Activated CD8-positive, alpha-beta memory T cell treated with anti-CD3 and anti-CD28 coated beads, Interleukin-2, amount 50 U/mL, for 48 hours (primary cell): ENCODE measurements at regions not wholly inside any gene's neighbourhood (a gene's known extent, or its start where the extent isn't known, plus 50 kb on each side); places are given as distances from the start of the nearest gene placed in this dataset.
"Not testable (repeated sequence)": the region's sequence is repeated elsewhere in the genome, so short reads cannot be mapped to it uniquely, and the experiment has no call there.

ENCODE experiments used
- DNase-seq: peaks from one replicate; pipeline ENCODE4 v3.0.0-alpha.2; 2020

GRCh38 chr2:106004851-106005250, 189.2 kb downstream of the UXS1 start:
- no peak for DNase-seq

GRCh38 chr2:105999211-105999989, 194.7 kb downstream of the UXS1 start:
- DNase-seq: no peak

- no peak for DNase-seq
Measured at GRCh38 chr2:105997711-105998110, 196.4 kb downstream of the UXS1 start.

GRCh38 chr2:105990624-105991023, 203.5 kb downstream of the UXS1 start:
- no peak for DNase-seq

- not testable (repeated sequence) for DNase-seq
Measured at GRCh38 chr2:105989803-105990202, 204.3 kb downstream of the UXS1 start.

- DNase-seq: no peak
Measured at GRCh38 chr2:105989070-105989469, 205.0 kb downstream of the UXS1 start.

- DNase-seq: no peak
Measured at GRCh38 chr2:105977807-105978206, 216.3 kb downstream of the UXS1 start.

GRCh38 chr2:105977212-105977611, 216.9 kb downstream of the UXS1 start:
- DNase-seq: no peak

GRCh38 chr2:105974812-105975211, 219.3 kb downstream of the UXS1 start:
- DNase-seq: no peak

- DNase-seq: no peak
Measured at GRCh38 chr2:105972927-105973326, 221.2 kb downstream of the UXS1 start.

GRCh38 chr2:105972246-105972645, 221.9 kb downstream of the UXS1 start:
- no peak for DNase-seq

- no peak for DNase-seq
Measured at GRCh38 chr2:105969552-105969951, 224.5 kb downstream of the UXS1 start.

- DNase-seq: no peak
Measured at GRCh38 chr2:105962221-105962620, 217.5 kb downstream of the NCK2 start.

GRCh38 chr2:105961599-105962146, 217.0 kb downstream of the NCK2 start:
- DNase-seq: no peak

GRCh38 chr2:105959357-105959756, 214.6 kb downstream of the NCK2 start:
- no peak for DNase-seq

- no peak for DNase-seq
Measured at GRCh38 chr2:105954891-105955290, 210.2 kb downstream of the NCK2 start.

- DNase-seq: no peak
Measured at GRCh38 chr2:105953942-105954341, 209.2 kb downstream of the NCK2 start.

GRCh38 chr2:105952131-105952530, 207.4 kb downstream of the NCK2 start:
- no peak for DNase-seq

GRCh38 chr2:105951384-105951694, 206.6 kb downstream of the NCK2 start:
- no peak for DNase-seq

GRCh38 chr2:105950521-105951383, 206.0 kb downstream of the NCK2 start:
- DNase-seq: no peak

- DNase-seq: no peak
Measured at GRCh38 chr2:105943977-105944376, 199.3 kb downstream of the NCK2 start.
